Endometrium (tissue), 2 donors: ENCODE measurements at regions not wholly inside any gene's neighbourhood (a gene's known extent, or its start where the extent isn't known, plus 50 kb on each side); places are given as distances from the start of the nearest gene placed in this dataset.

Experiments
- FAIRE-seq: peaks from 2 replicates; lab custom pipeline; 2012; peaks lifted over from hg19 to GRCh38; lab: Jason Lieb, UNC
- donor health status: control.
- donor health status: control.

DNA sequence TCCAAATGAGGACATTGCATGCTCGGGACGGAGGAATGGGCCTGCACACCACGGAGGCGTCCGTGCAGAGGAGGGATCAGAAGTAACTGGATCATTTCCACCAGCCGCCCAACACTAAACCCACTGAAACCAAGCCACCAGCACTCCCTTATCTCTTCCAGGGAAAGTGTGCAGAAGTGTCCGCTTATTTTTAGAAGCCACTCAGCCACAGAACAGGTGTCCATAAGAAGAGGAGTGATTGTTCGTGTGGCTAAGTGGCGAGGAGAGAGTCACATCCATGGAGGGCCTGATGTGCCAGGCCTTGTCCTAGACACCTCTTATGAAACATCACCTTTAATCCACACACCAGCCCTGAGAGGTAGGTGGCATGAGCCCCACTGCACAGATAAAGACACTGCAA, 407.9 kb upstream of the NPVF start:
- no peak for FAIRE-seq

DNA sequence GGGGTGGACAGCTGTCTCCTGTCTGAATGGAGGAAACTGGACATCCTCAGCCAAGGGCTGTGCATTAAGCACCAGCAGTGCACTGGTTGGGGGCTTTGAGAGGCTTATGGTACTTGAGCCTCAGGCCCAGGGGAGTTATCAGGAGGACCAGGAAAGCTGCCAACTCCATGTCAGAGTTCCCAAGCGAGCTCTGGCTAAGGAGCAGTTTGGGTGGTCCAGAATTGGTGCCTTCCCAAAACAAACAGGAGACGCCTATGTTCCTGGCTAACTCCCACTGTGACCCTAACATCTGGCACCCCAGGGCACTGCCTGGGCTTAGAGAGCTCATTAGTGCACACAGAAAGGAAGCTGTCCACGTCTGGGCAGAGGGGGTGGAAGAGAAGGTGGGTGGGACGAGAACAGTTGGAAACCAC, 408.6 kb upstream of the NPVF start:
- peak; percentile 60 for FAIRE-seq

DNA sequence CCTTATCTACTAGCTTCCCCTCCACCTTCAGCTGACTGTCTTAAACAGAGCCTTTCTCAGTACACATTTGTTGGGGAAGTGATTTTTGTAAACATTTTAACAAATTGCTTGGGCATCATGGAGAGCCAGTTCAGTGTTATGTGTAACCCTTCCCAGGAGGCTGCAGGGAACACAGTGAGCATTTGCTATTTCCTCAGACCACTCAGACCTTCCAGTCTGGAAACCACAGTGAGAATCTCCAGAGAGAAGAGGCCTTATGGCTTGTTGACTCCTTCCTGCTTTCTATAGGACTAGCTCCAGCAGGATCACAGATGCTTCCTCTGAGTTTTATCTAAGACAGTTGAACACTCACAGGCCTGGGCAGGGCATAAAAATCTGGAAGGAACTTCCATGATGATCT, 409.8 kb upstream of the NPVF start:
- FAIRE-seq, result no peak

- no peak for FAIRE-seq
Observed at GRCh38 chr7:25638590-25639244, 410.4 kb upstream of the NPVF start.

- no peak for FAIRE-seq
Observed at GRCh38 chr7:25642849-25643248, 414.6 kb upstream of the NPVF start.

DNA sequence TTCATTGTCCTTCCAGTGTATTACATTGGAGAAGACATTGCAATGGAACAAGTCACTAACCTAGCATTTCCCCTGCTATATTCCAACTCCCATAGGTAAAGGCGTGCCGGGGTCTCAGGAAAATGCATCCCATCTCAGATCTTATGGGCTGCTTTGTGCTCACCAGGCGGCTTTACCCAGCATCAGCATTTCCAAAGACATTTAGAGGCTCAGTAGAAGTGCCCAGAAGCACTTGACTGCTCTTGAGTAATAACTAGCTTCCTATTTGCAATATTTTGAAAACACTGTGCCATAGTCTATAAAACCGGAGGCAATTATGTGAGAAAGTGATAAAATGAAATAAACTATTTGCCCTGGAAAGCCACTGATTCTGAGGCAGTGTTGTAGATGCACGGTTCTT, 415.0 kb upstream of the NPVF start:
- FAIRE-seq, result no peak

DNA sequence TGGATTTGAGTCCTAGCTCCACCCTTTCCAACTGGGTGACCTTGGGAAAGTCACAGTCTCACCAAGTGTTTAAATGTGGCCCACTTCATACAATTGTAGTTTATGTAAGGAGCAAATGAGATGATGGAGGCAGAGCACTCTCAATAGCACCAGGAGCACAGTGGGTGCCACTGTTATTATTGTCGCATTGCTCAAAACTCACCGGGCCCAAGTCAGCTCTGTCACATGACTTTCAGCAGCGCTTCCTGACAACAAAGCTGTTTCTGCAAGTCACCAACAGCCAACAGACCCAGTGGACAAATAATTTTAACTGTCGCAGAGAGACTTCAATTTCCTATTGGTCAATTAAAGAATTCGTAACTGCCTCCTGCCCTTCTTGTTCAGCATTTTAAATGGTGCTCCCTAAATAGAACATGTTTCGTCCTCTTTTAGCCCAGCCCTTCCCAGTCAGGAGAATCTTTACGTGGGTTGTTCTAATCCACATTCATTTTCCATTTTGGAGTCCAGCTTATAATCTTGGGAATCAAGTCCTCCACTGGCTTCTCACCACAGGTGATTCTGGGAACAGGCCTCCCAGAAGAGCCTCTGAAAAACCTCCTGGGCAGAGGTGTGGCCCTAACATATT, 415.6 kb upstream of the NPVF start:
- no peak for FAIRE-seq

- no peak for FAIRE-seq
Observed at GRCh38 chr7:25646726-25647413, 418.6 kb upstream of the NPVF start.

DNA sequence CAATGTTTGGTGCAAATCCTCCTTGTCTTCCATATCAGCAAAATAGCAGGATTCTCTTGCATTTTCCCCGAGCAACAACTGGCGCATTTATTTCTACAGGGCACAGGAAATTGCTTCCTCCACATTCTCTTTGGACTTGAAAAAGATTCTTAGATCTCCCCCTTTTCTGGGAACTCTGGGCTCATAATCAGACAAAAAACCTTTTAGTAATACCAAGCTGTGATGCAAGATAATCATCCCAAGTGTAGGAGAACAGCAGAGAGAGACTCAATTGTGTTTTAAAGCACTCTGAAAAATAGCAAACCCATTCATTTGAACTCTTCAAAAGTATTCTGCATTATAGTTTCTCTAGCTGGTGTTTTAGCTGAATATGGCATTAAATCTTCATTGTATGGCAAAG, 419.6 kb upstream of the NPVF start:
- FAIRE-seq, result no peak

DNA sequence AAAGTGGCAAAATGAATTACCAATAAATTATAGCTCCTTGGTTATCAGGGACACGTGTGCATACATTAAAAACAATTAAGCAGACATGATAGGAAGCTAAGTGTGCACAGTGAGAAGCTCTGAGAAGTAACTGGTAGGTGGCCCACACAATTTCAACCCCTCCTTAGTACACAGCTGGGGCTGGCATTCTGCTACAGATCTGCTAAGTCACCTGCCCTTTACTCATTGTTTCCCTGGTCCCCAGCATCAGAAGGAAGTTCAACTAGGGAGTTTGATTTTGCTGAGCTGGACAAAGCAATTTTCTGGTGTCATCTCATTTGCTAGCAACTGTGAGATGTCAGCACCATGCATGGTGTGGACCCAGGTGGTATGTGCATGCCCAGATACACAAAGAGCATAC, 424.1 kb upstream of the NPVF start:
- FAIRE-seq, result no peak

DNA sequence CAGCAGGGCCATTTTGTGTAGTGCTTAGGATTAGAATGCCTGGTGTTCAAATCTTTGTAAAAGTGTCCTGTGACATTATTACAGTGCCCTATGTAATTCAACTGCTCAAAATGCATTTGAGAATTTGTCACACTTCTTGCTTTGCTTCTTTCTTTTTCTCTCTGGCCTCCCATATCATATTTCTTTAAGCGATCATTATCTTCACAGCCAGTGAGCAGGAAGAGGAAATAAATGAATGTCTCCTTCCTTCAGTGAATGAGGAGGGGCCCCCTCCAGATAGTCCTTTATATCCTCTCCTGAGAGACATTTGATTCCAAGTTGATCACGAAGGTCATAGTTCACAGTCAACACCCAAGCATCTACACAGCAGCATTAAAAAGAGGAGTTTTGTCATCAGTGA, 425.1 kb upstream of the NPVF start:
- FAIRE-seq, result no peak

GRCh38 chr7:25656071-25656470, 427.8 kb upstream of the NPVF start:
- no peak for FAIRE-seq

DNA sequence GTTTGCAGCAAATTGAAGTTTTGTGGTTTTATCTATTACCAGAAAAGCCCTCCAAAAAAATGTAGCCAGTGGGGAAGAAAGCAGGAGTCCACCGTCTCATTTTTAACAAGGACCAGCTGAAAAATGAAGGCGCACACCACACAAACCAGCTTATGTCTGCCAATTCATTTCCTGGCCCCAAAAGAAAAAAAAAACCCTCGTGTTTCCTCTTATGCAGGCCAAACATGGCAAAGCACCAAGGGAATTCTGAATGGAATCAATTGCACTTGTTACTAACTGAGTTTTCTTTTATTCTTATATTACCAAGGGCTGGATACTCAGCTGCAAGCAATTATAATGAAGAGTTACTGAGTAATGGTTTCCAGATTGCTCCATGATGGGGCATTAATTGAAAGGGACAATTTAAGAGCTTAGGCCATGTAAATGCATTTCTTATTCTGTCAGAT, 428.3 kb upstream of the NPVF start:
- peak; percentile 90 for FAIRE-seq

DNA sequence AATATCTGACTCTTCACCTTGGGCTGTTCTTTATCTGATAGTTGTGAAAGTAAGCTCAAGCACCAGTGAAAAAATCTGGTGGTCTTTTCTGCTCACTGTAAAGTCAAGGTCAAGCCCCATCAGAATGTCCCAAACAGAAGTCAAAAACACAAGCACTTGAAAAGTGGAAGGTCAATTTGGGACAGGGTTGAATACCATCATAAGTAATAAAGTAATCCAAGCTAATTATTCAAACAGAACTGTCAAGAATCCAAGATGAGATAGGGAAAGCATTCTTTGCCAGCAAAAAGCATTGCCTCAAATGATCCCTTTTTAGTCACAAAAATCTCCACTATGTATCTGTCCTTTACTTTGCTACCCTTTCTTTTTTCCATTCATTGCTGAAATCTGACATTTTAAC, 430.1 kb upstream of the NPVF start:
- no peak for FAIRE-seq

DNA sequence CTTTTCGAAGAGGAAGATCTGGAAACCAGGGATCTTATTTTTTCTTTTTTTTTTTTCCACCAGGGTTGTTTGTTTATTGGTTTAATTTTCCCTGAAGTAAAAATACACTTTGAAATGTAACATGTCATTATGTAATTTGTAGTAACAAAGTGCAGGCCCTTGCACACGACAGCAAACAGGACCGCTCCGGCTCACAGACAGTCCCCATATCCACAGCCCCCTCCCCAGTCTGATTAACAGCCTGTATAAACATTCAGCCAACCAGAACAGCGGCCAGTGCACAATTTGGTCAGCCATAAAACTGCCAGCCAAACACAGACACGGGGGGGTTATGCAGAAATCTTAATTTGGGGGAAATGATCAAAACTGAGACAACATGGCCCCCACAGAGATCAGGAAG, 431.6 kb upstream of the NPVF start:
- FAIRE-seq, result no peak

GRCh38 chr7:25662841-25663800, 434.8 kb upstream of the NPVF start:
- FAIRE-seq, result peak; percentile 46

- FAIRE-seq, result peak; percentile 83
Observed at GRCh38 chr7:25663877-25664276, 435.6 kb upstream of the NPVF start.

DNA sequence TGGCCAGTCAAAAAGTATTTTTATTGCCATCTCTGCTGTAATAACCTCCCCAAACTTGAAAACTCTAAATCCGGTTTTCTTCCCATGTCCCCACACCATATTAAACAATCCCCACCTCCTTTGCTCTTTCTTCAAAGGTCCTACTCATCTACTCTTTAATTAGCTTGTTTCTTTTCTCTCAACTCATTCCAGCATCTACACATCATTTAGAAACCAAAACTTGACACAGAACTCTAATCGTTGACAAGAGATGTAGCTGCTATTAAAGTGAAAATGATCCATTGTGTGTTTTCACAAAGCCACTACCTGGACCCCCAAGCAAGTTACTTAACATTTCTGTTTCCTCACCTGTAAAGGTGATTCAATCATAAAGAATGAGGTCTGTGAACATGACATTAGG, 436.3 kb upstream of the NPVF start:
- no peak for FAIRE-seq

GRCh38 chr7:25665374-25665773, 437.1 kb upstream of the NPVF start:
- FAIRE-seq, result no peak

DNA sequence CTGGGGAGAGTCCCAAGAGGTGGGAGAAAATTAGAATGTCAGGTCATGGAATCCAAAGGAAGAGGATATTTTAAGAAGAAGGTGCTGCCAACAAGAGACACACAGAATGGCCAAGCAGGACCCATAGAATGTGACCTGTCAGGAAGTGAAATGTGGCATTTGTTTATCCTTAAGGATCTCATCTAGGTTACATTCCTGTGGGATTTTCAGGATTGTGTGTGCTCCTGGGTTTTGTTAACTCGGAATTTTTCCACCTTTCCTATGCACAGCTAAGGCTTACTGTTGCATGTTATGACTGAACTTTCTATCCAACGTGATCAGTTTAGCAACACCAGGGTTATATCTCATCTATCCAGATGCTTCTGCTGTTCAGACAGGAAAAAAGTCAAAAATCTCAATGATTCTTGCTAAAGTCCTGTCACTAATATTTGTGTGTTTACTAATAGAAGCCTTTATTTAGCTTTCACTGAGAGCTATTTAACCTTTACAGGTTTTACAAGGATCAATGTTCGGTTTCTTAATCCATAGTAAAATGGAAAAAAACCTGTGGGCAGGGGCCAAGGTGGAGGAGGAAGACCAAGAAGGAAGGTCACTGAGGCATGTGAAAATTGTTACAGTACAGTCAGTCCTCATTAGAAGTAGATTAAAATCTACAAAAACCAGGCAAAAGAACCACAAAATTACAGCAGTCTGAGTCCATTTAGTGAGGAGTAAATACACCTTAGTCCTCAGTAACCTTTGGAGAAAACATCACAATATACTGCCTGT, 437.8 kb upstream of the NPVF start:
- FAIRE-seq, result no peak

GRCh38 chr7:25666671-25667060, 438.4 kb upstream of the NPVF start:
- FAIRE-seq, result no peak
